ENCODE measurements at regions not wholly inside any gene's neighbourhood (a gene's known extent, or its start where the extent isn't known, plus 50 kb on each side); places are given as distances from the start of the nearest gene placed in this dataset.

GRCh38 chr14:100955201-100955600, 51.7 kb upstream of the RTL1 start:
- no peak for DNase-seq

- DNase-seq = no peak
Observed at GRCh38 chr14:100962494-100962893, 59.0 kb upstream of the RTL1 start.

- DNase-seq = no peak
Observed at GRCh38 chr14:100965296-100965695, 61.8 kb upstream of the RTL1 start.

GRCh38 chr14:100967178-100967577, 63.7 kb upstream of the RTL1 start:
- no peak for DNase-seq

- no peak for DNase-seq
Observed at GRCh38 chr14:100967930-100968329, 64.4 kb upstream of the RTL1 start.

GRCh38 chr14:100972118-100972897, 68.8 kb upstream of the RTL1 start:
- no peak for DNase-seq

GRCh38 chr14:100975671-100976070, 72.1 kb upstream of the RTL1 start:
- no peak for DNase-seq

- DNase-seq = no peak
Observed at GRCh38 chr14:100979079-100979478, 75.6 kb upstream of the RTL1 start.

- no peak for DNase-seq
Observed at GRCh38 chr14:100979780-100980179, 76.3 kb upstream of the RTL1 start.

GRCh38 chr14:100980823-100981222, 77.3 kb upstream of the RTL1 start:
- DNase-seq = no peak

- no peak for DNase-seq
Observed at GRCh38 chr14:100981809-100982208, 78.3 kb upstream of the RTL1 start.

- no peak for DNase-seq
Observed at GRCh38 chr14:100982353-100982752, 78.8 kb upstream of the RTL1 start.

GRCh38 chr14:100982762-100983161, 79.2 kb upstream of the RTL1 start:
- no peak for DNase-seq

- DNase-seq = no peak
Observed at GRCh38 chr14:100983710-100984109, 80.2 kb upstream of the RTL1 start.

- DNase-seq = no peak
Observed at GRCh38 chr14:100988011-100988410, 84.5 kb upstream of the RTL1 start.

- no peak for DNase-seq
Observed at GRCh38 chr14:100988411-100988900, 84.9 kb upstream of the RTL1 start.

GRCh38 chr14:100988956-100989355, 85.4 kb upstream of the RTL1 start:
- no peak for DNase-seq

GRCh38 chr14:100989924-100990323, 86.4 kb upstream of the RTL1 start:
- DNase-seq = no peak

- no peak for DNase-seq
Observed at GRCh38 chr14:100994082-100994481, 90.6 kb upstream of the RTL1 start.

- no peak for DNase-seq
Observed at GRCh38 chr14:100994756-100995330, 91.3 kb upstream of the RTL1 start.

GRCh38 chr14:101000711-101001250, 97.3 kb upstream of the RTL1 start:
- DNase-seq = no peak

- no peak for DNase-seq
Observed at GRCh38 chr14:101001311-101002069, 98.0 kb upstream of the RTL1 start.

- no peak for DNase-seq
Observed at GRCh38 chr14:101002738-101003137, 99.2 kb upstream of the RTL1 start.

- DNase-seq = no peak
Observed at GRCh38 chr14:101004176-101004575, 100.7 kb upstream of the RTL1 start.
